ENCODE measurements at regions not wholly inside any gene's neighbourhood (a gene's known extent, or its start where the extent isn't known, plus 50 kb on each side); places are given as distances from the start of the nearest gene placed in this dataset.
"Not testable (repeated sequence)": the region's sequence is repeated elsewhere in the genome, so short reads cannot be mapped to it uniquely, and the experiment has no call there.

- no peak for DNase-seq (ENCODE audit: low read depth, low spot score)
Measured at GRCh38 chr7:149568218-149568617, 70.6 kb upstream of the ZNF746 start.

- no peak for DNase-seq (ENCODE audit: low read depth, low spot score)
Measured at GRCh38 chr7:149566103-149566502, 68.5 kb upstream of the ZNF746 start.

GRCh38 chr7:149565096-149565382 lies 67.4 kb upstream of the ZNF746 start:
- DNase-seq (ENCODE audit: low read depth, low spot score) = no peak

- no peak for DNase-seq (ENCODE audit: low read depth, low spot score)
Measured at GRCh38 chr7:149564340-149565095, 66.9 kb upstream of the ZNF746 start.

- DNase-seq (ENCODE audit: low read depth, low spot score) = peak; percentile 36
Measured at GRCh38 chr7:149562602-149563001, 65.0 kb upstream of the ZNF746 start.

- no peak for DNase-seq (ENCODE audit: low read depth, low spot score)
Measured at GRCh38 chr7:149561072-149561471, 63.5 kb upstream of the ZNF746 start.

- peak; percentile 53 for DNase-seq (ENCODE audit: low read depth, low spot score)
Measured at GRCh38 chr7:149559711-149560110, 62.1 kb upstream of the ZNF746 start.

GRCh38 chr7:149558149-149558861 lies 60.7 kb upstream of the ZNF746 start:
- DNase-seq (ENCODE audit: low read depth, low spot score) = peak; percentile 91

- not testable (repeated sequence) for DNase-seq (ENCODE audit: low read depth, low spot score)
Measured at GRCh38 chr7:149556525-149556924, 58.9 kb upstream of the ZNF746 start.

GRCh38 chr7:149554821-149555220 lies 57.2 kb upstream of the ZNF746 start:
- DNase-seq (ENCODE audit: low read depth, low spot score) = not testable (repeated sequence)

GRCh38 chr7:149553991-149554390 lies 56.4 kb upstream of the ZNF746 start:
- not testable (repeated sequence) for DNase-seq (ENCODE audit: low read depth, low spot score)

GRCh38 chr7:149552799-149553198 lies 55.2 kb upstream of the ZNF746 start:
- DNase-seq (ENCODE audit: low read depth, low spot score) = no peak

Measured in astrocyte of the hippocampus (primary cell).